Liver (tissue), 7 donors: ENCODE measurements at regions not wholly inside any gene's neighbourhood (a gene's known extent, or its start where the extent isn't known, plus 50 kb on each side); places are given as distances from the start of the nearest gene placed in this dataset.
"Not testable (repeated sequence)": the region's sequence is repeated elsewhere in the genome, so short reads cannot be mapped to it uniquely, and the experiment has no call there.

ENCODE experiments used
- DNase-seq: peaks from one replicate; pipeline ENCODE4 v3.0.0-alpha.2; 2017; ENCODE audit warnings: low spot score
- H3K27ac ChIP-seq, 2 donors: one replicate each; pipeline ENCODE4 v1.7.0; 2013; ENCODE audit warnings: inconsistent platforms in 2 of 2, low read length in 2 of 2, control low read depth in 1 of 2, low read depth in 1 of 2, mild to moderate bottlenecking in 1 of 2
- H3K27me3 ChIP-seq, 4 donors: one replicate each; pipeline versions ENCODE4 v1.6.1 to v1.7.0; 2013; ENCODE audit warnings: low read length in 3 of 4, inconsistent platforms in 1 of 4, mild to moderate bottlenecking in 1 of 4, moderate library complexity in 1 of 4; ENCODE audit not compliant: control insufficient read depth in 4 of 4, insufficient read depth in 4 of 4
- H3K36me3 ChIP-seq, 4 donors: one replicate each; pipeline versions ENCODE4 v1.6.1 to v1.7.0; 2013; ENCODE audit warnings: low read length in 3 of 4, mild to moderate bottlenecking in 3 of 4, low read depth in 1 of 4, moderate library complexity in 1 of 4; ENCODE audit not compliant: control insufficient read depth in 4 of 4, insufficient read depth in 3 of 4
- H3K4me1 ChIP-seq, 4 donors: one replicate each; pipeline versions ENCODE4 v1.6.1 to v1.7.0; 2013; ENCODE audit warnings: low read length in 3 of 4, mild to moderate bottlenecking in 3 of 4, moderate library complexity in 1 of 4; ENCODE audit not compliant: control insufficient read depth in 4 of 4, insufficient read depth in 4 of 4
- H3K4me3 ChIP-seq, 3 donors: one replicate each; pipeline versions ENCODE4 v1.6.1 to v1.7.0; 2013; ENCODE audit warnings: low read length in 3 of 3, control low read depth in 1 of 3, low read depth in 1 of 3, mild to moderate bottlenecking in 1 of 3
- H3K9ac ChIP-seq, 2 donors: one replicate each; pipeline ENCODE4 v1.7.0; 2013; ENCODE audit warnings: low read length in 2 of 2, mild to moderate bottlenecking in 2 of 2, moderate library complexity in 2 of 2, control low read depth in 1 of 2, low read depth in 1 of 2
- H3K9me3 ChIP-seq, 4 donors: one replicate each; pipeline versions ENCODE4 v1.6.1 to v1.7.0; 2013; ENCODE audit warnings: low read length in 3 of 4; ENCODE audit not compliant: control insufficient read depth in 4 of 4
- ATF3 ChIP-seq: IDR thresholded peaks from 2 replicates; pipeline ENCODE4 v1.6.1; 2016; ENCODE audit warnings: antibody characterized with exemption
- EGR1 ChIP-seq, 2 donors: IDR thresholded peaks; 2 replicates each; pipeline ENCODE4 v1.6.1; 2016 to 2018; ENCODE audit warnings: antibody characterized with exemption in 2 of 2, low read depth in 2 of 2
- FOXA2 ChIP-seq: IDR thresholded peaks from 2 replicates; pipeline ENCODE4 v1.6.1; 2016; ENCODE audit warnings: antibody characterized with exemption
- HNF4A ChIP-seq, 2 donors: conservative IDR thresholded peaks; 2 replicates each; pipeline ENCODE4 v1.6.1; 2016; ENCODE audit warnings: antibody characterized with exemption in 2 of 2, mild to moderate bottlenecking in 2 of 2
- JUND ChIP-seq, 2 donors: IDR thresholded peaks; 2 replicates each; pipeline ENCODE4 v1.6.1; 2016; ENCODE audit warnings: antibody characterized with exemption in 2 of 2
- MAX ChIP-seq: IDR thresholded peaks from 2 replicates; pipeline ENCODE4 v1.6.1; 2016; ENCODE audit warnings: antibody characterized with exemption
- NR2F2 ChIP-seq: IDR thresholded peaks from 2 replicates; pipeline ENCODE4 v1.6.1; 2016; ENCODE audit warnings: antibody characterized with exemption
- RAD21 ChIP-seq, 2 donors: IDR thresholded peaks; 2 replicates each; pipeline ENCODE4 v1.6.1; 2016; ENCODE audit warnings: antibody characterized with exemption in 2 of 2, mild to moderate bottlenecking in 2 of 2
- REST ChIP-seq: IDR thresholded peaks from 2 replicates; pipeline ENCODE4 v1.6.1; 2016; ENCODE audit warnings: antibody characterized with exemption, mild to moderate bottlenecking
- RXRA ChIP-seq, 2 donors: IDR thresholded peaks; 2 replicates each; pipeline ENCODE4 v1.6.1; 2017 to 2018; ENCODE audit warnings: antibody characterized with exemption in 2 of 2, mild to moderate bottlenecking in 1 of 2
- SP1 ChIP-seq: IDR thresholded peaks from 2 replicates; pipeline ENCODE4 v1.6.1; 2018; ENCODE audit warnings: antibody characterized with exemption, mild to moderate bottlenecking
- YY1 ChIP-seq: IDR thresholded peaks from 2 replicates; pipeline ENCODE4 v1.6.1; 2016; ENCODE audit warnings: antibody characterized with exemption, mild to moderate bottlenecking
- ZBTB33 ChIP-seq: IDR thresholded peaks from 2 replicates; pipeline ENCODE4 v1.6.1; 2016; ENCODE audit warnings: antibody characterized with exemption
- WGBS: extraction: QIAGEN DNeasy Blood & Tissue Kit; methylation state at CpG from one replicate; pipeline ENCODE4 v1.1.7; 2013; 5-methylcytosine and 5-hydroxymethylcytosine counted together
- donor health status: healthy.
- donor health status: healthy.
- donor health status: healthy.
- donor health status: healthy.

GRCh38 chr2:173524256-173524955, 169.7 kb downstream of the CDCA7 start (continued):
- TF ChIP-seq REST (no peak), JUND (IDR thresholded peaks at IDR 0.05) (no peak), RAD21 (IDR thresholded peaks at IDR 0.05) (no peak), HNF4A (conservative IDR thresholded peaks at IDR 0.05) (no peak)

- H3K27ac ChIP-seq, H3K4me1 ChIP-seq, H3K9me3 ChIP-seq, DNase-seq, H3K36me3 ChIP-seq, H3K9ac ChIP-seq, H3K27me3 ChIP-seq, H3K4me3 ChIP-seq: not testable (repeated sequence)
- WGBS: 75% methylated on average over 30 of the region's 32 CpGs
Observed at GRCh38 chr2:173532732-173533531, 178.3 kb downstream of the CDCA7 start.

- Histone ChIP-seq H3K4me3 (no peak overlapping the region), H3K27me3 (no peaks in the 10 kb centered on the region), H3K36me3 (no peaks in the 10 kb centered on the region), H3K9ac (no peak overlapping the region), H3K9me3 (no peaks in the 10 kb centered on the region), H3K4me1 (peaks cover 0 to 3% (median 0%) of the 10 kb centered on the region in 4 donors), H3K27ac (no peak overlapping the region)
- no peak for DNase-seq
- TF ChIP-seq RXRA (IDR thresholded peaks at IDR 0.05): no peak
- no peak for TF ChIP-seq ZBTB33
- TF ChIP-seq EGR1 (IDR thresholded peaks at IDR 0.05; ENCODE audit: low read depth in 2 of 2): no peak
- TF ChIP-seq MAX: no peak
- TF ChIP-seq ATF3: no peak
- TF ChIP-seq YY1: no peak
- TF ChIP-seq SP1: no peak
- no peak for TF ChIP-seq NR2F2
- TF ChIP-seq FOXA2: no peak
- TF ChIP-seq HNF4A (conservative IDR thresholded peaks at IDR 0.05): no peak
- no peak for TF ChIP-seq JUND (IDR thresholded peaks at IDR 0.05)
- whole genome bisulfite sequencing: 61% methylated on average over 2 of the region's 2 CpGs
Observed at GRCh38 chr2:173537694-173538093, 183.0 kb downstream of the CDCA7 start.
